B cell (primary cell): ENCODE measurements at regions not wholly inside any gene's neighbourhood (a gene's known extent, or its start where the extent isn't known, plus 50 kb on each side); places are given as distances from the start of the nearest gene placed in this dataset.

ENCODE experiments used
- ATAC-seq: fragments of 200-7000 bp; cut with Tn5 transposase; one replicate; pipeline ENCODE4 v1.10.0; 2021; ENCODE audit warnings: low read depth, mild to moderate bottlenecking, moderate number of reproducible peaks, moderate library complexity
- CTCF ChIA-PET: fragments of 350-600 bp; sonication (Branson Sonifier 250); formaldehyde crosslinking; loops from one replicate; lab custom pipeline; 2021; ENCODE audit warnings: antibody characterized with exemption, inconsistent platforms; lab: Charles Lee
- POLR2A ChIA-PET: fragments of 350-600 bp; sonication (Branson Sonifier 250); formaldehyde crosslinking; loops from one replicate; lab custom pipeline; 2021; ENCODE audit warnings: antibody characterized with exemption; lab: Charles Lee
- DNase-seq: peaks from one replicate; pipeline ENCODE4 v3.0.0; 2013
- H2AFZ ChIP-seq: 2 replicates; pipeline ENCODE4 v1.6.1; 2012; ENCODE audit warnings: mild to moderate bottlenecking, low read depth, low read length; ENCODE audit not compliant: insufficient read depth, poor library complexity, severe bottlenecking
- H3K27ac ChIP-seq, 2 donors: 1 replicate in 1 of 2; 2 replicates in 1 of 2; pipeline ENCODE4 v1.5.1; 2012 to 2013; ENCODE audit warnings: low read length in 2 of 2, mild to moderate bottlenecking in 2 of 2, moderate library complexity in 1 of 2
- H3K27me3 ChIP-seq, 4 experiments: fragments of 200-600 bp in 1 of 4; sonication (generic) in 1 of 4; replicated peaks in 1 of 4; 1 replicate in 2 of 4; 2 replicates in 2 of 4; pipeline versions ENCODE4 v1.6.1 to v1.7.0; 2013 to 2016; ENCODE audit warnings: low read length in 3 of 4, mild to moderate bottlenecking in 2 of 4, mixed read lengths in 1 of 4, moderate library complexity in 1 of 4; ENCODE audit not compliant: insufficient read depth in 4 of 4, control insufficient read depth in 3 of 4; ENCODE audit errors: control extremely low read depth in 1 of 4
- H3K36me3 ChIP-seq, 2 experiments: replicated peaks in 1 of 2; 1 replicate in 1 of 2; 2 replicates in 1 of 2; pipeline versions ENCODE4 v1.6.1 to v1.7.1; 2013; ENCODE audit warnings: low read length in 1 of 2; ENCODE audit not compliant: insufficient read depth in 2 of 2, control insufficient read depth in 1 of 2; ENCODE audit errors: control extremely low read depth in 1 of 2, extremely low read depth in 1 of 2
- H3K4me1 ChIP-seq, 2 donors: fragments of 200-600 bp in 1 of 2; sonication (generic) in 1 of 2; 1 replicate in 1 of 2; 2 replicates in 1 of 2; pipeline versions ENCODE4 v1.5.1 to v1.6.1; 2013 to 2017; ENCODE audit warnings: low read length in 2 of 2; ENCODE audit not compliant: control insufficient read depth in 2 of 2, insufficient read depth in 2 of 2
- H3K4me2 ChIP-seq: replicated peaks from 2 replicates; pipeline ENCODE3; 2012; ENCODE audit warnings: mild to moderate bottlenecking, low read depth, low read length; ENCODE audit not compliant: poor library complexity, severe bottlenecking
- H3K4me3 ChIP-seq, 5 experiments: fragments of 200-600 bp in 1 of 5; sonication (generic) in 1 of 5; 1 replicate in 3 of 5; 2 replicates in 2 of 5; pipeline versions ENCODE4 v1.5.1 to v1.7.0; 2011 to 2016; ENCODE audit warnings: low read length in 4 of 5, mild to moderate bottlenecking in 4 of 5, low read depth in 2 of 5, control low read depth in 1 of 5, moderate library complexity in 1 of 5; ENCODE audit not compliant: insufficient read depth in 1 of 5; ENCODE audit errors: control extremely low read depth in 1 of 5, extremely low read depth in 1 of 5
- H3K79me2 ChIP-seq: fragments of 200-600 bp; sonication (generic); one replicate; pipeline ENCODE4 v1.6.0; 2016; ENCODE audit warnings: low read length; ENCODE audit not compliant: control insufficient read depth, insufficient read depth
- H3K9ac ChIP-seq: fragments of 200-600 bp; sonication (generic); 2 replicates; pipeline ENCODE4 v1.6.1; 2017; ENCODE audit warnings: mild to moderate bottlenecking, low read length, moderate library complexity
- H3K9me3 ChIP-seq, 3 donors: one replicate each; pipeline versions ENCODE4 v1.6.1 to v1.7.1; 2013; ENCODE audit warnings: low read length in 2 of 3; ENCODE audit not compliant: control insufficient read depth in 2 of 3, insufficient read depth in 1 of 3; ENCODE audit errors: control extremely low read depth in 1 of 3
- H4K20me1 ChIP-seq: 2 replicates; pipeline ENCODE4 v1.6.0; 2012; ENCODE audit warnings: mild to moderate bottlenecking, low read length; ENCODE audit not compliant: insufficient read depth, control insufficient read depth, poor library complexity, severe bottlenecking
- H3K27ac Mint-ChIP-seq: one replicate; pipeline ENCODE4 v1.8.0; 2021; ENCODE audit warnings: mixed read lengths
- H3K27me3 Mint-ChIP-seq: one replicate; pipeline ENCODE4 v1.8.0; 2021; ENCODE audit warnings: mixed read lengths
- H3K4me1 Mint-ChIP-seq: one replicate; pipeline ENCODE4 v1.8.0; 2021; ENCODE audit warnings: mixed read lengths
- H3K4me3 Mint-ChIP-seq: one replicate; pipeline ENCODE4 v1.8.0; 2021; ENCODE audit warnings: mixed read lengths
- H3K9me3 Mint-ChIP-seq: one replicate; pipeline ENCODE4 v1.8.0; 2022; ENCODE audit warnings: mixed read lengths; ENCODE audit not compliant: insufficient read depth
- CTCF ChIP-seq: fragments of 200-600 bp; IDR thresholded peaks from one replicate; pipeline ENCODE4 v1.8.0; 2022; ENCODE audit warnings: antibody characterized with exemption, mild to moderate bottlenecking
- EZH2 ChIP-seq: IDR thresholded peaks from 2 replicates; pipeline ENCODE4 v1.6.1; 2012; ENCODE audit warnings: borderline replicate concordance, low read depth, mild to moderate bottlenecking, moderate library complexity, low read length; ENCODE audit not compliant: insufficient read depth, poor library complexity, severe bottlenecking
- WGBS: methylation state at CpG from one replicate; pipeline ENCODE4 v1.1.5; 2013; ENCODE audit warnings: missing lambda C conversion rate; ENCODE audit not compliant: insufficient coverage; 5-methylcytosine and 5-hydroxymethylcytosine counted together
- intact Hi-C: fragments of 100-400 bp; cut with micrococcal nuclease; formaldehyde crosslinking; loops from one replicate; pipeline ENCODE4 v1.10.0; 2022

- peaks cover 0 to 63% (median 14%) of the 10 kb centered on the region in 4 experiments for H3K27me3 ChIP-seq
- CTCF ChIA-PET: no interaction called here
- no peak for TF ChIP-seq CTCF
- TF ChIP-seq EZH2: no peak
Observed at GRCh38 chr21:38988509-38989378, 183.0 kb downstream of the ETS2 start.

More at GRCh38 chr21:38988509-38989378, 183.0 kb downstream of the ETS2 start:
- Mint-ChIP-seq H3K4me1 (peaks cover 14% of the 10 kb centered on the region), H3K27ac (no peak overlapping the region), H3K4me3 (no peak overlapping the region), H3K27me3 (peaks cover 65% of the 10 kb centered on the region), H3K9me3 (no peaks in the 10 kb centered on the region)
- DNase-seq (no peak), ATAC-seq (no peak)
- H3K4me1 ChIP-seq: peaks cover 10 to 16% of the 10 kb centered on the region in 2 donors
- no peak overlapping the region for H3K4me2 ChIP-seq
- H3K79me2 ChIP-seq: no peaks in the 10 kb centered on the region
- no peak overlapping the region for H3K27ac ChIP-seq
- H3K9ac ChIP-seq: no peak overlapping the region
- no peak overlapping the region for H3K4me3 ChIP-seq
- H3K9me3 ChIP-seq: peaks cover 0 to 3% (median 0%) of the 10 kb centered on the region in 3 donors
- POLR2A ChIA-PET: no interaction called here
- intact Hi-C loops: no loop called here
- 41% methylated on average over 26 of the region's 29 CpGs for WGBS
- no peaks in the 10 kb centered on the region for H3K36me3 ChIP-seq
- H2AFZ ChIP-seq: no peak overlapping the region
- H4K20me1 ChIP-seq: no peaks in the 10 kb centered on the region
